ENCODE measurements at regions not wholly inside any gene's neighbourhood (a gene's known extent, or its start where the extent isn't known, plus 50 kb on each side); places are given as distances from the start of the nearest gene placed in this dataset.

DNA sequence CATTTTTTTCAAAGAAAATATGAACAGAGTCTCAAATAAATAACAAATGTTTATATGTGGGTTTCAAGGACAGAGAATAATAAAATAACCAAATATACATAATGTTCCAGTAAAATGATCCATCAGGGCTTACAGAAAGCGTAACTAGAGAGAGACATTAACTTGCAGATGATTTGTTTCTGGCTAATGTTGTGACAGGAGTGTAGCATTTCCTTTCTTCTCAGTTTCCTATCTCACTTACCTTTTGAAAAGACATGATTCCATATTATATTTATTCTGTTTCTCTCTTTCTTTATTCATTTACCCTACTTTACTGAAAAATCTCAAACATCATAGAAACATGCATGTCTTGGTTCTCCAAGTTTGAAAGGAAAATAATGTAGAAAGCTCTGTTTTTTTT, 451.3 kb upstream of the CDH9 start:
- TF ChIP-seq CTCF (IDR thresholded peaks at IDR 0.05; ENCODE audit: low read depth, low read length, poor library complexity, severe bottlenecking) (no peak), EZH2phosphoT487 (IDR thresholded peaks at IDR 0.05; ENCODE audit: borderline replicate concordance, low read length) (no peak)
